Ishikawa (cell line): ENCODE measurements at regions not wholly inside any gene's neighbourhood (a gene's known extent, or its start where the extent isn't known, plus 50 kb on each side); places are given as distances from the start of the nearest gene placed in this dataset.

Source experiments
- EGR1 ChIP-seq: IDR thresholded peaks from 2 replicates; pipeline ENCODE4 v1.6.1; 2012
- NFIC ChIP-seq: IDR thresholded peaks from 2 replicates; pipeline ENCODE4 v1.6.1; 2012
- RAD21 ChIP-seq: IDR thresholded peaks from 2 replicates; pipeline ENCODE4 v1.6.1; 2012; ENCODE audit warnings: low read depth
- REST ChIP-seq: IDR thresholded peaks from 2 replicates; pipeline ENCODE4 v1.6.1; 2012; ENCODE audit warnings: low read depth, mild to moderate bottlenecking
- TAF1 ChIP-seq: IDR thresholded peaks from 2 replicates; pipeline ENCODE4 v1.6.1; 2012; ENCODE audit warnings: low read depth, mild to moderate bottlenecking
- TEAD4 ChIP-seq: IDR thresholded peaks from 2 replicates; pipeline ENCODE4 v1.6.1; 2012

DNA sequence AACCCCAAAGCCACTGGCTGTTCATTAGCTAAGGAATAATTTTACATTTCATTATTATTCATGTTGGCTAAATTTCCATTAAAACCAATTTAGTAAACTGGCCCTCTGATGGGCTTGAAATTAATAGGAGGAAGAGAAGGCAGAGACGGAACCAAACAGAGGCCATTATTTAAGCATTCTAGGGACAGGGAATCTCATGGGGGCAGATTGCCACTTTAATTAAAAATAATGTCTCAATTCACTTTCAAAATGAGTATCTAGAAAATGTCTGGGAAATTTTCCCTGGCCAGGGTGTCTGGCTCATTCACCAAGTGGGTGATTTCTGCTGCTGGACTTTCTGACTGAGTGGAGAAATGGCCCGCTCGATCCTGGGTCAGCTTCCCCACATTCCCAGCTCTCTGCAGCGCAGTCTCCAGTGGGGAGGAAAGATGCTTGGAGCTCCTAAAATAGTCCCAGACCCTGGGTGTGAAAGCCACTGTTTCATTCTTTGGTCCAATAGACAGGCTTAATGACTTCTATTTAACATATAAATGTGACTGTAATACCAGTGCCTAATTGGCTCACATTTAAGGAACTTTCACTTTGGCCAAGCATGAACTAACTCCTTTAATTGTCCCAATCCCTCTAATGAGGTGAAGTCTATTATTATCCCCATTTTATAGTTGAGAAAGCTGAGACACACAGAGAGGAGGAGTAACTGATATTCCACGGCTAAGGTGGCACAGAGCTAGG lies 64.3 kb downstream of the IRX6 start:
- TF ChIP-seq REST: no peak
- TF ChIP-seq NFIC: no peak
- TF ChIP-seq EGR1: no peak
- no peak for TF ChIP-seq RAD21
- no peak for TF ChIP-seq TAF1
- TF ChIP-seq TEAD4: no peak
